ENCODE measurements at regions not wholly inside any gene's neighbourhood (a gene's known extent, or its start where the extent isn't known, plus 50 kb on each side); places are given as distances from the start of the nearest gene placed in this dataset.

DNA sequence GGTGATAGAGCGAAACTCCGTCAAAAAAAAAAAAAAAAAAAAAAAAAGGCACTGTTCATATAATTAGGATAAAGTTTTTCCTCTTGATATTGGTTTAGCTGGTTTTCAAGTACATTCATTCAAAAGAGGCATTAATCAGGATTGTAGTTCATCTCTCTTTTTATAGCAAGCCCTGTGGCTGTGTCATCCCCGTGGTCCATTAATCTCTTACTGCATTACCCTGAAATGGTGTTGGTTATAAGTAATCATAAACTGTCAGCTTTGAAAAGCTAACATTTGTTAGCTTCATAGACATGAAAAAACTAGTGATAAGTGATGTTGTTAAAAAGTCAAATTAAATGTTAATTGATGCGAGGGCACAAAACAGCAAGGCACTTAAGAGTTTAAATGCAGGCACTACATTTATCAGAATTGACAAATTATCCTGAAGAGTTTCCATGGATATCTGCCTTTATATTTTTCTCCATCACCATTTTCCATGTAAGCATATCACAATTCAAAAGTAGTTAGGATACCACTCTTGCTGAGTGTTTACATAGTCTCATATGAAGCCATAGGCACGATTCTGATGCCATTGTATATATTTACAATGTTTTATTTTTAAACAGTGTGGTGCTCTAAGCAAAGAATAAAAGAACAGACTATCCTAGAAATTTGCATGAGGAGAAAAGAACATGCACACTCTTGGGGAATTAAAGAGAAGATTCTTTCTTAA lies 193.1 kb downstream of the OTOL1 start:
- TF ChIP-seq, protein P1, sequence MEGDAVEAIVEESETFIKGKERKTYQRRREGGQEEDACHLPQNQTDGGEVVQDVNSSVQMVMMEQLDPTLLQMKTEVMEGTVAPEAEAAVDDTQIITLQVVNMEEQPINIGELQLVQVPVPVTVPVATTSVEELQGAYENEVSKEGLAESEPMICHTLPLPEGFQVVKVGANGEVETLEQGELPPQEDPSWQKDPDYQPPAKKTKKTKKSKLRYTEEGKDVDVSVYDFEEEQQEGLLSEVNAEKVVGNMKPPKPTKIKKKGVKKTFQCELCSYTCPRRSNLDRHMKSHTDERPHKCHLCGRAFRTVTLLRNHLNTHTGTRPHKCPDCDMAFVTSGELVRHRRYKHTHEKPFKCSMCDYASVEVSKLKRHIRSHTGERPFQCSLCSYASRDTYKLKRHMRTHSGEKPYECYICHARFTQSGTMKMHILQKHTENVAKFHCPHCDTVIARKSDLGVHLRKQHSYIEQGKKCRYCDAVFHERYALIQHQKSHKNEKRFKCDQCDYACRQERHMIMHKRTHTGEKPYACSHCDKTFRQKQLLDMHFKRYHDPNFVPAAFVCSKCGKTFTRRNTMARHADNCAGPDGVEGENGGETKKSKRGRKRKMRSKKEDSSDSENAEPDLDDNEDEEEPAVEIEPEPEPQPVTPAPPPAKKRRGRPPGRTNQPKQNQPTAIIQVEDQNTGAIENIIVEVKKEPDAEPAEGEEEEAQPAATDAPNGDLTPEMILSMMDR (IDR thresholded peaks at IDR 0.05) = no peak
- no peak for TF ChIP-seq EZH2phosphoT487 (IDR thresholded peaks at IDR 0.05)
